ENCODE measurements at regions not wholly inside any gene's neighbourhood (a gene's known extent, or its start where the extent isn't known, plus 50 kb on each side); places are given as distances from the start of the nearest gene placed in this dataset.

GRCh38 chr6:134402372-134402984, 84.6 kb upstream of the SGK1 start:
- TF ChIP-seq CTCF (IDR thresholded peaks at IDR 0.05; ENCODE audit: low read depth, low read length, missing control alignments) = no peak
- no peak for DNase-seq (ENCODE audit: extremely low read depth, low read depth)
- H3K4me3 ChIP-seq (replicated peaks; ENCODE audit: low read depth, low read length) = no peak overlapping the region

- no peak for TF ChIP-seq CTCF (IDR thresholded peaks at IDR 0.05; ENCODE audit: low read depth, low read length, missing control alignments)
- DNase-seq (ENCODE audit: extremely low read depth, low read depth) = no peak
- no peak overlapping the region for H3K4me3 ChIP-seq (replicated peaks; ENCODE audit: low read depth, low read length)
Measured at GRCh38 chr6:134400941-134401340, 83.0 kb upstream of the SGK1 start.

- H3K4me3 ChIP-seq (replicated peaks; ENCODE audit: low read depth, low read length) = no peak overlapping the region
- TF ChIP-seq CTCF (IDR thresholded peaks at IDR 0.05; ENCODE audit: low read depth, low read length, missing control alignments) = no peak
- DNase-seq (ENCODE audit: extremely low read depth, low read depth) = no peak
Measured at GRCh38 chr6:134398453-134398852, 80.5 kb upstream of the SGK1 start.

DNA sequence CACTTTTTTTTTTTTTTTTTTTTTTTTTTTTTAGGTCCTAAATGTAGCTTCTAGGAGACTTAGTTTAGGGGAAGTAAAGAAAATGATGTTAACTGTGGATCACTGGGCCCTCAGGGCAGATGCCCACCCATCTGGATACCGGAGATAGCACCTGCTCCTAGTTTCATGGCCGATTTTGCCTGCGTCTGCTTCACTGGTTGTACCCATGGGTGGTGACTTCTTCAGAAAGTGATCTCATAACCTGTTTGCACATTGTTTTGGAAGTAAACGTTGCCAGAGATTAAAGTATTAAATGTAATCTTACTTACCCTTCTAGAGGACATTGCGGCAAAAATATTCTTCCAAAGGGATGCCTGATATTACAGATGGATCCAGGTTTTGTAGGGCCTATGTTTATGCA, 79.8 kb upstream of the SGK1 start:
- no peak for TF ChIP-seq CTCF (IDR thresholded peaks at IDR 0.05; ENCODE audit: low read depth, low read length, missing control alignments)
- DNase-seq (ENCODE audit: extremely low read depth, low read depth) = no peak
- no peak overlapping the region for H3K4me3 ChIP-seq (replicated peaks; ENCODE audit: low read depth, low read length)

GRCh38 chr6:134394905-134395304, 77.0 kb upstream of the SGK1 start:
- DNase-seq (ENCODE audit: extremely low read depth, low read depth) = no peak
- no peak for TF ChIP-seq CTCF (IDR thresholded peaks at IDR 0.05; ENCODE audit: low read depth, low read length, missing control alignments)

GRCh38 chr6:134394208-134394607, 76.3 kb upstream of the SGK1 start:
- H3K4me3 ChIP-seq (replicated peaks; ENCODE audit: low read depth, low read length) = no peak overlapping the region
- DNase-seq (ENCODE audit: extremely low read depth, low read depth) = no peak
- TF ChIP-seq CTCF (IDR thresholded peaks at IDR 0.05; ENCODE audit: low read depth, low read length, missing control alignments) = no peak

More at GRCh38 chr6:134394905-134395304, 77.0 kb upstream of the SGK1 start:
- H3K4me3 ChIP-seq (replicated peaks; ENCODE audit: low read depth, low read length) = no peak overlapping the region

GRCh38 chr6:134391205-134391604, 73.3 kb upstream of the SGK1 start:
- no peak for TF ChIP-seq CTCF (IDR thresholded peaks at IDR 0.05; ENCODE audit: low read depth, low read length, missing control alignments)
- DNase-seq (ENCODE audit: extremely low read depth, low read depth) = no peak
- H3K4me3 ChIP-seq (replicated peaks; ENCODE audit: low read depth, low read length) = no peak overlapping the region

Measured in HFF-Myc (cell line).